H1 (cell line): ENCODE measurements at regions not wholly inside any gene's neighbourhood (a gene's known extent, or its start where the extent isn't known, plus 50 kb on each side); places are given as distances from the start of the nearest gene placed in this dataset.

Experiments
- POLR2AphosphoS5 ChIP-seq: IDR thresholded peaks from 2 replicates; pipeline ENCODE4 v1.6.1; 2011; ENCODE audit warnings: low read depth, low read length
- TF ChIP-seq, protein P1 (sequence below): fragments of 300-600 bp; sonication (generic); IDR thresholded peaks from 2 replicates; pipeline ENCODE4 v1.7.1; 2012; ENCODE audit warnings: low read length, moderate library complexity, mild to moderate bottlenecking, inconsistent platforms; ENCODE audit not compliant: insufficient replicate concordance

DNA sequence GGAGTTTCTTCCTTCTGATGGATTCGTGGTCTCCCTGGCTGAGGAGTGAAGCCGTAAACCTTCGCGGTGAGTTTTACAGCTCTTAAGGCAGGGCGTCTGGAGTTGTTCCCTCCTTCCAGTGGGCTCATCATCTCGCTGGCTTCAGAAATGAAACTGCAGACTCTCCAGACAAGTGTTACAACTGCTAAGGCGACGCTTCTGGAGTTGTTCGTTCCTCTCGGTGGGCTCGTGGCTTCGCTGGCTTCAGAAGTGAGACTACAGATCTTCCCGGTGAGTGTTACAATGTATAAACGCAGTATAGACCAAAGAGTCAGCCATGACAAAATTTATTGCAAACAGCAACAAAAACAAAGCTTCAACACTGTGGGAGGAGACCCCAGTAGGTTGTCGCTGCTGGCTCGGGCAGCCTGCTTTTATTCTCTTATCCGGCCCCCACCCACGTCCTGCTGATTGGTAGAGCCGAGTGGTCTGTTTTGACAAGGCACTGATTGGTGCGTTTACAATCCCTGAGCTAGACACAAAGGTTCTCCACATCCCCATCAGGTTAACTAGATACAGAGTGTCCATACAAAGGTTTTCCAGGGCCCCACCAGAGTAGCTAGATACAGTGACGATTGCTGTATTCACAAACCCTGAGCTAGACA is 113.2 kb downstream of the GPX5 start (continued):
- TF ChIP-seq, protein P1, sequence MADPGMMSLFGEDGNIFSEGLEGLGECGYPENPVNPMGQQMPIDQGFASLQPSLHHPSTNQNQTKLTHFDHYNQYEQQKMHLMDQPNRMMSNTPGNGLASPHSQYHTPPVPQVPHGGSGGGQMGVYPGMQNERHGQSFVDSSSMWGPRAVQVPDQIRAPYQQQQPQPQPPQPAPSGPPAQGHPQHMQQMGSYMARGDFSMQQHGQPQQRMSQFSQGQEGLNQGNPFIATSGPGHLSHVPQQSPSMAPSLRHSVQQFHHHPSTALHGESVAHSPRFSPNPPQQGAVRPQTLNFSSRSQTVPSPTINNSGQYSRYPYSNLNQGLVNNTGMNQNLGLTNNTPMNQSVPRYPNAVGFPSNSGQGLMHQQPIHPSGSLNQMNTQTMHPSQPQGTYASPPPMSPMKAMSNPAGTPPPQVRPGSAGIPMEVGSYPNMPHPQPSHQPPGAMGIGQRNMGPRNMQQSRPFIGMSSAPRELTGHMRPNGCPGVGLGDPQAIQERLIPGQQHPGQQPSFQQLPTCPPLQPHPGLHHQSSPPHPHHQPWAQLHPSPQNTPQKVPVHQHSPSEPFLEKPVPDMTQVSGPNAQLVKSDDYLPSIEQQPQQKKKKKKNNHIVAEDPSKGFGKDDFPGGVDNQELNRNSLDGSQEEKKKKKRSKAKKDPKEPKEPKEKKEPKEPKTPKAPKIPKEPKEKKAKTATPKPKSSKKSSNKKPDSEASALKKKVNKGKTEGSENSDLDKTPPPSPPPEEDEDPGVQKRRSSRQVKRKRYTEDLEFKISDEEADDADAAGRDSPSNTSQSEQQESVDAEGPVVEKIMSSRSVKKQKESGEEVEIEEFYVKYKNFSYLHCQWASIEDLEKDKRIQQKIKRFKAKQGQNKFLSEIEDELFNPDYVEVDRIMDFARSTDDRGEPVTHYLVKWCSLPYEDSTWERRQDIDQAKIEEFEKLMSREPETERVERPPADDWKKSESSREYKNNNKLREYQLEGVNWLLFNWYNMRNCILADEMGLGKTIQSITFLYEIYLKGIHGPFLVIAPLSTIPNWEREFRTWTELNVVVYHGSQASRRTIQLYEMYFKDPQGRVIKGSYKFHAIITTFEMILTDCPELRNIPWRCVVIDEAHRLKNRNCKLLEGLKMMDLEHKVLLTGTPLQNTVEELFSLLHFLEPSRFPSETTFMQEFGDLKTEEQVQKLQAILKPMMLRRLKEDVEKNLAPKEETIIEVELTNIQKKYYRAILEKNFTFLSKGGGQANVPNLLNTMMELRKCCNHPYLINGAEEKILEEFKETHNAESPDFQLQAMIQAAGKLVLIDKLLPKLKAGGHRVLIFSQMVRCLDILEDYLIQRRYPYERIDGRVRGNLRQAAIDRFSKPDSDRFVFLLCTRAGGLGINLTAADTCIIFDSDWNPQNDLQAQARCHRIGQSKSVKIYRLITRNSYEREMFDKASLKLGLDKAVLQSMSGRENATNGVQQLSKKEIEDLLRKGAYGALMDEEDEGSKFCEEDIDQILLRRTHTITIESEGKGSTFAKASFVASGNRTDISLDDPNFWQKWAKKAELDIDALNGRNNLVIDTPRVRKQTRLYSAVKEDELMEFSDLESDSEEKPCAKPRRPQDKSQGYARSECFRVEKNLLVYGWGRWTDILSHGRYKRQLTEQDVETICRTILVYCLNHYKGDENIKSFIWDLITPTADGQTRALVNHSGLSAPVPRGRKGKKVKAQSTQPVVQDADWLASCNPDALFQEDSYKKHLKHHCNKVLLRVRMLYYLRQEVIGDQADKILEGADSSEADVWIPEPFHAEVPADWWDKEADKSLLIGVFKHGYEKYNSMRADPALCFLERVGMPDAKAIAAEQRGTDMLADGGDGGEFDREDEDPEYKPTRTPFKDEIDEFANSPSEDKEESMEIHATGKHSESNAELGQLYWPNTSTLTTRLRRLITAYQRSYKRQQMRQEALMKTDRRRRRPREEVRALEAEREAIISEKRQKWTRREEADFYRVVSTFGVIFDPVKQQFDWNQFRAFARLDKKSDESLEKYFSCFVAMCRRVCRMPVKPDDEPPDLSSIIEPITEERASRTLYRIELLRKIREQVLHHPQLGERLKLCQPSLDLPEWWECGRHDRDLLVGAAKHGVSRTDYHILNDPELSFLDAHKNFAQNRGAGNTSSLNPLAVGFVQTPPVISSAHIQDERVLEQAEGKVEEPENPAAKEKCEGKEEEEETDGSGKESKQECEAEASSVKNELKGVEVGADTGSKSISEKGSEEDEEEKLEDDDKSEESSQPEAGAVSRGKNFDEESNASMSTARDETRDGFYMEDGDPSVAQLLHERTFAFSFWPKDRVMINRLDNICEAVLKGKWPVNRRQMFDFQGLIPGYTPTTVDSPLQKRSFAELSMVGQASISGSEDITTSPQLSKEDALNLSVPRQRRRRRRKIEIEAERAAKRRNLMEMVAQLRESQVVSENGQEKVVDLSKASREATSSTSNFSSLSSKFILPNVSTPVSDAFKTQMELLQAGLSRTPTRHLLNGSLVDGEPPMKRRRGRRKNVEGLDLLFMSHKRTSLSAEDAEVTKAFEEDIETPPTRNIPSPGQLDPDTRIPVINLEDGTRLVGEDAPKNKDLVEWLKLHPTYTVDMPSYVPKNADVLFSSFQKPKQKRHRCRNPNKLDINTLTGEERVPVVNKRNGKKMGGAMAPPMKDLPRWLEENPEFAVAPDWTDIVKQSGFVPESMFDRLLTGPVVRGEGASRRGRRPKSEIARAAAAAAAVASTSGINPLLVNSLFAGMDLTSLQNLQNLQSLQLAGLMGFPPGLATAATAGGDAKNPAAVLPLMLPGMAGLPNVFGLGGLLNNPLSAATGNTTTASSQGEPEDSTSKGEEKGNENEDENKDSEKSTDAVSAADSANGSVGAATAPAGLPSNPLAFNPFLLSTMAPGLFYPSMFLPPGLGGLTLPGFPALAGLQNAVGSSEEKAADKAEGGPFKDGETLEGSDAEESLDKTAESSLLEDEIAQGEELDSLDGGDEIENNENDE = no peak
- TF ChIP-seq POLR2AphosphoS5 = no peak
